A549 (cell line): ENCODE measurements at regions not wholly inside any gene's neighbourhood (a gene's known extent, or its start where the extent isn't known, plus 50 kb on each side); places are given as distances from the start of the nearest gene placed in this dataset.

Source experiments
- BHLHE40 ChIP-seq: IDR thresholded peaks from 2 replicates; pipeline ENCODE4 v1.6.1; 2012; ENCODE audit warnings: low read depth, low read length, inconsistent platforms
- CTCF ChIP-seq: fragments of >200 bp; sonication (Bioruptor Twin); formaldehyde crosslinking; IDR thresholded peaks from 3 replicates; pipeline ENCODE4 v1.5.1; 2016
- JUN ChIP-seq, 2 experiments: fragments of >200 bp; sonication (Bioruptor Twin); formaldehyde crosslinking; IDR thresholded peaks; 2 replicates in 1 of 2; 3 replicates in 1 of 2; pipeline ENCODE4 v1.6.1; 2016 to 2017
- RAD21 ChIP-seq, 2 experiments: fragments of >200 bp in 1 of 2; sonication (Bioruptor Twin) in 1 of 2; formaldehyde crosslinking in 1 of 2; IDR thresholded peaks in 1 of 2; conservative IDR thresholded peaks in 1 of 2; 2 replicates in 1 of 2; 3 replicates in 1 of 2; pipeline ENCODE4 v1.6.1; 2012 to 2018; ENCODE audit warnings: inconsistent platforms in 1 of 2
- RCOR1 ChIP-seq: fragments of 150-350 bp; IDR thresholded peaks from 2 replicates; pipeline ENCODE4 v1.6.1; 2014; ENCODE audit warnings: antibody characterized with exemption, low read length, low read depth
- ZFP36 ChIP-seq: fragments of 450-650 bp; IDR thresholded peaks from 2 replicates; pipeline ENCODE4 v1.6.1; 2014; ENCODE audit warnings: borderline replicate concordance; ENCODE audit not compliant: partially characterized antibody

- TF ChIP-seq CTCF = no peak
- no peak for TF ChIP-seq JUN (IDR thresholded peaks at IDR 0.05)
- TF ChIP-seq BHLHE40 = no peak
- TF ChIP-seq RAD21 (conservative IDR thresholded peaks at IDR 0.05 in 1 of 2, IDR thresholded peaks at IDR 0.05 in 1 of 2) = no peak
- no peak for TF ChIP-seq ZFP36
- no peak for TF ChIP-seq RCOR1
Measured at GRCh38 chr10:58102897-58103296, 164.8 kb downstream of the IPMK start.
